ENCODE measurements at regions not wholly inside any gene's neighbourhood (a gene's known extent, or its start where the extent isn't known, plus 50 kb on each side); places are given as distances from the start of the nearest gene placed in this dataset.

DNA sequence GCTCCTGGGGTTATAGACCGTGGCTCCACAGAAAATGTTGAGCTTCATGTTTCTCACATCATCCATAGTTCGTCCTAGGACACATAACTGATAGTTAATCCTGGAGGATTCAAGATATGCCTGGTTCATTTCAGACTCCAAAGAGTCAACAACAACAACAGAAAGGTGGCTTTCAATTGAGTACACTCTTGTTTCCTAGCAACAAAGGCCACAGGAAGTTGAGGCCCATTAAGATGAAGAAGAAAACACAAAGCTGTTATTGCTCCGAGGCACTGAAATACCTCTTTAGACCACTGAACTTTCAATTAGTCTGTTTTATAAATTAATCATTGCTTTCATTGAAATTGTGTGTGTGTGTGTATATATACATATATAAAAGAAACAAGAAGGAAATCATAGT, 154.5 kb downstream of the YIPF5 start:
- Mint-ChIP-seq H3K27me3 (ENCODE audit: unreplicated experiment) (peaks cover 8% of the 10 kb centered on the region), H3K36me3 (ENCODE audit: unreplicated experiment) (no peaks in the 10 kb centered on the region), H3K4me1 (ENCODE audit: unreplicated experiment) (no peaks in the 10 kb centered on the region), H3K9me3 (ENCODE audit: unreplicated experiment) (peaks cover 8% of the 10 kb centered on the region), H3K4me3 (ENCODE audit: unreplicated experiment) (no peak overlapping the region), H3K27ac (ENCODE audit: unreplicated experiment) (no peak overlapping the region)
- DNase-seq (ENCODE audit: extremely low spot score, unreplicated experiment), result no peak
- TF ChIP-seq, protein P1, sequence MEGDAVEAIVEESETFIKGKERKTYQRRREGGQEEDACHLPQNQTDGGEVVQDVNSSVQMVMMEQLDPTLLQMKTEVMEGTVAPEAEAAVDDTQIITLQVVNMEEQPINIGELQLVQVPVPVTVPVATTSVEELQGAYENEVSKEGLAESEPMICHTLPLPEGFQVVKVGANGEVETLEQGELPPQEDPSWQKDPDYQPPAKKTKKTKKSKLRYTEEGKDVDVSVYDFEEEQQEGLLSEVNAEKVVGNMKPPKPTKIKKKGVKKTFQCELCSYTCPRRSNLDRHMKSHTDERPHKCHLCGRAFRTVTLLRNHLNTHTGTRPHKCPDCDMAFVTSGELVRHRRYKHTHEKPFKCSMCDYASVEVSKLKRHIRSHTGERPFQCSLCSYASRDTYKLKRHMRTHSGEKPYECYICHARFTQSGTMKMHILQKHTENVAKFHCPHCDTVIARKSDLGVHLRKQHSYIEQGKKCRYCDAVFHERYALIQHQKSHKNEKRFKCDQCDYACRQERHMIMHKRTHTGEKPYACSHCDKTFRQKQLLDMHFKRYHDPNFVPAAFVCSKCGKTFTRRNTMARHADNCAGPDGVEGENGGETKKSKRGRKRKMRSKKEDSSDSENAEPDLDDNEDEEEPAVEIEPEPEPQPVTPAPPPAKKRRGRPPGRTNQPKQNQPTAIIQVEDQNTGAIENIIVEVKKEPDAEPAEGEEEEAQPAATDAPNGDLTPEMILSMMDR (IDR thresholded peaks at IDR 0.05), result no peak

DNA sequence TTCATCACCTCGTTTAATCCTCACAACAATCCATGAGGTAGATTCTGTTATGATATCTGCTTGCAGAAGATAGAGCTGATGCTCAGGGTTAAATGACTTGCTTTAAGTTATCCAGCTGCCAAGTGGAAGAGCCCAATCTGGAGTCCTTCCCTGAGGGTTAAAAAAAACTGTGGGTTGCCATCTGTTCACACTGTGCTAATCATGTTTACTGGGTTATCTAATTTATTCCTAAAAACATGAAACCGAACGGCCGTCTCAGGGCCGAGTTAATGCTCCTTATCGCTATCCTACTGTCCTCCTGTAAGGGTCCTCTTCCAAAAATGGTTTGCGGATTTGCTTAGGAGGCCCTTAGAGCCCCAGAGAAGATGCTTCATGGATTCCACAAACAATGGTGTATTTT, 153.3 kb downstream of the YIPF5 start:
- H3K36me3 Mint-ChIP-seq (ENCODE audit: unreplicated experiment), result no peaks in the 10 kb centered on the region
- peaks cover 8% of the 10 kb centered on the region for H3K27me3 Mint-ChIP-seq (ENCODE audit: unreplicated experiment)
- H3K4me3 Mint-ChIP-seq (ENCODE audit: unreplicated experiment), result no peak overlapping the region
- H3K4me1 Mint-ChIP-seq (ENCODE audit: unreplicated experiment), result no peaks in the 10 kb centered on the region
- TF ChIP-seq, protein P1 (IDR thresholded peaks at IDR 0.05), result no peak
- no peak overlapping the region for H3K27ac Mint-ChIP-seq (ENCODE audit: unreplicated experiment)
- H3K9me3 Mint-ChIP-seq (ENCODE audit: unreplicated experiment), result peaks cover 12% of the 10 kb centered on the region
- DNase-seq (ENCODE audit: extremely low spot score, unreplicated experiment), result no peak

DNA sequence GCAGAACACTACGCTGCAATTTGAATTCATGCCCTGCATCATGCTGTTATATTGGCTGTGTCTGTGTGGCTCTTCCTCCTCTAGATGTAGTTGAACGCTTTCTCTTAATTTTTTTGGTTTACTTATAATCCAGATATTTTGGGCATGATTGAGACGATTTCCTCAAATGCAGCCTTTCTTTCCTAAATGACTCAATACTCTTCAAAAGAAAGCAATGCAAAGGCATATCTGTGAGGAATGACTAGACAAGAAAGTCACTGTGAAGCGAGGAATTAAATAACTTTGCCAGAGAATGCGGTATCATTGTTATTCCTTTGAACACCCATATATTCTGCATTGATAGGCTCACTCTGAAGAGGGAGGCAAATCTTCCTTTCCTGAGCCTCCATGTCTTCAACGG, 152.8 kb downstream of the YIPF5 start:
- no peak overlapping the region for H3K27ac Mint-ChIP-seq (ENCODE audit: unreplicated experiment)
- TF ChIP-seq, protein P1 (IDR thresholded peaks at IDR 0.05), result no peak
- no peaks in the 10 kb centered on the region for H3K36me3 Mint-ChIP-seq (ENCODE audit: unreplicated experiment)
- H3K9me3 Mint-ChIP-seq (ENCODE audit: unreplicated experiment), result peaks cover 13% of the 10 kb centered on the region
- H3K4me1 Mint-ChIP-seq (ENCODE audit: unreplicated experiment), result no peaks in the 10 kb centered on the region
- no peak overlapping the region for H3K4me3 Mint-ChIP-seq (ENCODE audit: unreplicated experiment)
- no peak for DNase-seq (ENCODE audit: extremely low spot score, unreplicated experiment)
- peaks cover 8% of the 10 kb centered on the region for H3K27me3 Mint-ChIP-seq (ENCODE audit: unreplicated experiment)

DNA sequence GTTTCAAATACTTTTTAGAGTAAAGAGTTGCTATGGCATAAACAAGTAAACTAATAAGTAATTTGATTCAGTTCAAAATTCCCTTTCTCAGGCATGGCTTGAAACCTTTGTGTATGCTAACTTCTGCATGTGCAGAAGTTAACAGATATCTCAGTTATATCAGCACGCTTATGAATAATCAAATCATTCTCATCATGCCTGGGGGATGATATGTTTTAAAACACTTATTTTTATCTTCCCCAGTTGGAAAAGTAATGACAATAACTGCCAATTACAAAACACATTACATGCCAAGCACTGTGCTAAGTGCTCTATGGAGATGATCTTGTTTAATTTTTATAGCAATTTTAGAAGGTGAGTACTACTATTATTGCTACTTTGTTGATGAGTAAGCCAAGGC, 146.4 kb downstream of the YIPF5 start:
- Mint-ChIP-seq H3K27ac (ENCODE audit: unreplicated experiment) (no peak overlapping the region), H3K4me3 (ENCODE audit: unreplicated experiment) (no peak overlapping the region), H3K9me3 (ENCODE audit: unreplicated experiment) (peaks cover 13% of the 10 kb centered on the region), H3K36me3 (ENCODE audit: unreplicated experiment) (no peaks in the 10 kb centered on the region), H3K27me3 (ENCODE audit: unreplicated experiment) (peaks cover 3% of the 10 kb centered on the region), H3K4me1 (ENCODE audit: unreplicated experiment) (peaks cover 11% of the 10 kb centered on the region)
- TF ChIP-seq, protein P1 (IDR thresholded peaks at IDR 0.05), result no peak
- DNase-seq (ENCODE audit: extremely low spot score, unreplicated experiment), result no peak

DNA sequence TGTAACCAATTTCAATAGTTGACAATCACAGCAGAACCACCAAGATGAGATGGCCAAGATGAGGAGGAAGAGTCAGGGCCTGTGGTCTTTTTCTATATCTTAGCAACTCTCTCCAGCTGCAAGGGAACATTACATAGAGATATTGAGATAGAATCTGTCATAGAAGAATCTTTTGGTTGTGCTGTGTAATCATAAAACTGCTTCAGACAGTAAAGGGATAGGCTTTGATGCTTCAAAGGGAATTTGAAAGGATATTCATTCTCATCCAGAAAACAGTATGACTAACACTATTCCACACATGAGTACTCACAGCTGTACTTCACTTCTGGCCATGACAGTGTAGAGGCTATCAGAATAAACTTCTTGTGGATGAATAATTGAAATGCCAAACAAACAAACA, 145.9 kb downstream of the YIPF5 start:
- TF ChIP-seq, protein P1 (IDR thresholded peaks at IDR 0.05), result no peak
- peaks cover 13% of the 10 kb centered on the region for H3K9me3 Mint-ChIP-seq (ENCODE audit: unreplicated experiment)
- peaks cover 3% of the 10 kb centered on the region for H3K27me3 Mint-ChIP-seq (ENCODE audit: unreplicated experiment)
- H3K4me3 Mint-ChIP-seq (ENCODE audit: unreplicated experiment), result no peak overlapping the region
- no peaks in the 10 kb centered on the region for H3K36me3 Mint-ChIP-seq (ENCODE audit: unreplicated experiment)
- H3K27ac Mint-ChIP-seq (ENCODE audit: unreplicated experiment), result no peak overlapping the region
- peaks cover 11% of the 10 kb centered on the region for H3K4me1 Mint-ChIP-seq (ENCODE audit: unreplicated experiment)
- no peak for DNase-seq (ENCODE audit: extremely low spot score, unreplicated experiment)
